ENCODE measurements at regions not wholly inside any gene's neighbourhood (a gene's known extent, or its start where the extent isn't known, plus 50 kb on each side); places are given as distances from the start of the nearest gene placed in this dataset.

GRCh38 chr3:177499779-177500423 lies 302.6 kb upstream of the TBL1XR1 start (continued):
- TF ChIP-seq ZNF691 (CRISPR knock-in tag; IDR thresholded peaks at IDR 0.05; ENCODE audit: borderline replicate concordance, low read depth), result no peak
- TF ChIP-seq RFX1 (IDR thresholded peaks at IDR 0.05), result no peak
- TF ChIP-seq NFKBIZ (CRISPR knock-in tag; IDR thresholded peaks at IDR 0.05), result no peak
- no peak for TF ChIP-seq TMF1 (CRISPR knock-in tag; IDR thresholded peaks at IDR 0.05; ENCODE audit: low read depth)
- peak; percentile 48; the same call in 1 of the 2 replicates for TF ChIP-seq LCORL (IDR thresholded peaks at IDR 0.05)
- peak; percentile 64 for TF ChIP-seq LCORL (CRISPR knock-in tag; IDR thresholded peaks at IDR 0.05)
- TF ChIP-seq KDM5A (IDR thresholded peaks at IDR 0.05; ENCODE audit: borderline replicate concordance, low read length), result no peak; the same call in 1 of the 2 replicates
- no peak for TF ChIP-seq CBFB (CRISPR knock-in tag; IDR thresholded peaks at IDR 0.05)
- TF ChIP-seq KLF13 (CRISPR knock-in tag; IDR thresholded peaks at IDR 0.05), result no peak
- no peak for TF ChIP-seq HNRNPL (IDR thresholded peaks at IDR 0.05; ENCODE audit: low read depth, low read length)
- TF ChIP-seq KAT8 (CRISPR knock-in tag; IDR thresholded peaks at IDR 0.05), result peak; percentile 71; the same call in 1 of the 2 replicates
- no peak for TF ChIP-seq TIGD3 (CRISPR knock-in tag; IDR thresholded peaks at IDR 0.05; ENCODE audit: borderline replicate concordance)
- TF ChIP-seq, protein P1, sequence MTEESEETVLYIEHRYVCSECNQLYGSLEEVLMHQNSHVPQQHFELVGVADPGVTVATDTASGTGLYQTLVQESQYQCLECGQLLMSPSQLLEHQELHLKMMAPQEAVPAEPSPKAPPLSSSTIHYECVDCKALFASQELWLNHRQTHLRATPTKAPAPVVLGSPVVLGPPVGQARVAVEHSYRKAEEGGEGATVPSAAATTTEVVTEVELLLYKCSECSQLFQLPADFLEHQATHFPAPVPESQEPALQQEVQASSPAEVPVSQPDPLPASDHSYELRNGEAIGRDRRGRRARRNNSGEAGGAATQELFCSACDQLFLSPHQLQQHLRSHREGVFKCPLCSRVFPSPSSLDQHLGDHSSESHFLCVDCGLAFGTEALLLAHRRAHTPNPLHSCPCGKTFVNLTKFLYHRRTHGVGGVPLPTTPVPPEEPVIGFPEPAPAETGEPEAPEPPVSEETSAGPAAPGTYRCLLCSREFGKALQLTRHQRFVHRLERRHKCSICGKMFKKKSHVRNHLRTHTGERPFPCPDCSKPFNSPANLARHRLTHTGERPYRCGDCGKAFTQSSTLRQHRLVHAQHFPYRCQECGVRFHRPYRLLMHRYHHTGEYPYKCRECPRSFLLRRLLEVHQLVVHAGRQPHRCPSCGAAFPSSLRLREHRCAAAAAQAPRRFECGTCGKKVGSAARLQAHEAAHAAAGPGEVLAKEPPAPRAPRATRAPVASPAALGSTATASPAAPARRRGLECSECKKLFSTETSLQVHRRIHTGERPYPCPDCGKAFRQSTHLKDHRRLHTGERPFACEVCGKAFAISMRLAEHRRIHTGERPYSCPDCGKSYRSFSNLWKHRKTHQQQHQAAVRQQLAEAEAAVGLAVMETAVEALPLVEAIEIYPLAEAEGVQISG (CRISPR knock-in tag; IDR thresholded peaks at IDR 0.05), result no peak
- no peak for TF ChIP-seq ZBTB8A (CRISPR knock-in tag; IDR thresholded peaks at IDR 0.05; ENCODE audit: borderline replicate concordance, low read depth)
- no peak for TF ChIP-seq ZNF20 (CRISPR knock-in tag; IDR thresholded peaks at IDR 0.05)
- TF ChIP-seq ZC3H13 (CRISPR knock-in tag; IDR thresholded peaks at IDR 0.05), result no peak
- no peak for TF ChIP-seq CREB3 (CRISPR knock-in tag; IDR thresholded peaks at IDR 0.05)
- TF ChIP-seq SIX4 (CRISPR knock-in tag; IDR thresholded peaks at IDR 0.05), result peak; percentile 89
- TF ChIP-seq ZBTB20 (CRISPR knock-in tag; IDR thresholded peaks at IDR 0.05; ENCODE audit: borderline replicate concordance, low read depth), result peak; percentile 83; the same call in 1 of the 2 replicates
- peak; percentile 68; the same call in 1 of the 2 replicates for TF ChIP-seq ZNF772 (CRISPR knock-in tag; IDR thresholded peaks at IDR 0.05)
- peak; percentile 44 for TF ChIP-seq TEAD3 (CRISPR knock-in tag; optimal IDR thresholded peaks at IDR 0.05; ENCODE audit: borderline replicate concordance)
- peak; percentile 58 for TF ChIP-seq TCF7 (IDR thresholded peaks at IDR 0.05; ENCODE audit: low read depth)
- TF ChIP-seq ZMYM4 (CRISPR knock-in tag; IDR thresholded peaks at IDR 0.05), result peak; percentile 87
- no peak for TF ChIP-seq ZBTB33 (CRISPR knock-in tag; IDR thresholded peaks at IDR 0.05)
- no peak for TF ChIP-seq SKI (IDR thresholded peaks at IDR 0.05; ENCODE audit: partially characterized antibody)
